ENCODE measurements at regions not wholly inside any gene's neighbourhood (a gene's known extent, or its start where the extent isn't known, plus 50 kb on each side); places are given as distances from the start of the nearest gene placed in this dataset.
"Not testable (repeated sequence)": the region's sequence is repeated elsewhere in the genome, so short reads cannot be mapped to it uniquely, and the experiment has no call there.

GRCh38 chr15:69554279-69554961 lies 101.8 kb downstream of the RPLP1 start:
- no peak for DNase-seq (ENCODE audit: low read depth)

GRCh38 chr15:69555080-69555479 lies 102.5 kb downstream of the RPLP1 start:
- no peak for DNase-seq (ENCODE audit: low read depth)

GRCh38 chr15:69556344-69556743 lies 103.7 kb downstream of the RPLP1 start:
- no peak for DNase-seq (ENCODE audit: low read depth)

- peak; percentile 98 for DNase-seq (ENCODE audit: low read depth)
These were observed 104.5 kb downstream of the RPLP1 start for GRCh38 chr15:69557020-69557706.

GRCh38 chr15:69557707-69558409 lies 105.2 kb downstream of the RPLP1 start:
- DNase-seq (ENCODE audit: low read depth), result no peak

GRCh38 chr15:69559440-69560190 lies 107.0 kb downstream of the RPLP1 start:
- DNase-seq (ENCODE audit: low read depth), result peak; percentile 28

GRCh38 chr15:69561071-69561784 lies 108.6 kb downstream of the RPLP1 start:
- no peak for DNase-seq (ENCODE audit: low read depth)

- DNase-seq (ENCODE audit: low read depth), result no peak
These were observed 109.5 kb downstream of the RPLP1 start for GRCh38 chr15:69562116-69562515.

- DNase-seq (ENCODE audit: low read depth), result no peak
These were observed 109.9 kb downstream of the RPLP1 start for GRCh38 chr15:69562564-69562963.

GRCh38 chr15:69565066-69565655 lies 112.5 kb downstream of the RPLP1 start:
- no peak for DNase-seq (ENCODE audit: low read depth)

GRCh38 chr15:69567238-69567760 lies 114.7 kb downstream of the RPLP1 start:
- DNase-seq (ENCODE audit: low read depth), result not testable (repeated sequence)

GRCh38 chr15:69568173-69569009 lies 115.8 kb downstream of the RPLP1 start:
- DNase-seq (ENCODE audit: low read depth), result peak; percentile 88

GRCh38 chr15:69570454-69570853 lies 117.8 kb downstream of the RPLP1 start:
- no peak for DNase-seq (ENCODE audit: low read depth)

- DNase-seq (ENCODE audit: low read depth), result no peak
These were observed 118.4 kb downstream of the RPLP1 start for GRCh38 chr15:69570997-69571396.

GRCh38 chr15:69573278-69573677 lies 120.7 kb downstream of the RPLP1 start:
- DNase-seq (ENCODE audit: low read depth), result not testable (repeated sequence)

- DNase-seq (ENCODE audit: low read depth), result peak; percentile 37
These were observed 121.3 kb downstream of the RPLP1 start for GRCh38 chr15:69573815-69574475.

- no peak for DNase-seq (ENCODE audit: low read depth)
These were observed 121.9 kb downstream of the RPLP1 start for GRCh38 chr15:69574506-69574905.

- no peak for DNase-seq (ENCODE audit: low read depth)
These were observed 122.8 kb downstream of the RPLP1 start for GRCh38 chr15:69575387-69575786.

- DNase-seq (ENCODE audit: low read depth), result peak; percentile 39
These were observed 123.5 kb downstream of the RPLP1 start for GRCh38 chr15:69576035-69576526.

Data from EH (cell line).